B cell (primary cell): ENCODE measurements at regions not wholly inside any gene's neighbourhood (a gene's known extent, or its start where the extent isn't known, plus 50 kb on each side); places are given as distances from the start of the nearest gene placed in this dataset.

ENCODE experiments used
- ATAC-seq: fragments of 200-7000 bp; cut with Tn5 transposase; one replicate; pipeline ENCODE4 v1.10.0; 2021; ENCODE audit warnings: low read depth, mild to moderate bottlenecking, moderate number of reproducible peaks, moderate library complexity
- CTCF ChIA-PET: fragments of 350-600 bp; sonication (Branson Sonifier 250); formaldehyde crosslinking; loops from one replicate; lab custom pipeline; 2021; ENCODE audit warnings: antibody characterized with exemption, inconsistent platforms; lab: Charles Lee
- POLR2A ChIA-PET: fragments of 350-600 bp; sonication (Branson Sonifier 250); formaldehyde crosslinking; loops from one replicate; lab custom pipeline; 2021; ENCODE audit warnings: antibody characterized with exemption; lab: Charles Lee
- DNase-seq: peaks from one replicate; pipeline ENCODE4 v3.0.0; 2013
- H2AFZ ChIP-seq: 2 replicates; pipeline ENCODE4 v1.6.1; 2012; ENCODE audit warnings: mild to moderate bottlenecking, low read depth, low read length; ENCODE audit not compliant: insufficient read depth, poor library complexity, severe bottlenecking
- H3K27ac ChIP-seq, 2 donors: 1 replicate in 1 of 2; 2 replicates in 1 of 2; pipeline ENCODE4 v1.5.1; 2012 to 2013; ENCODE audit warnings: low read length in 2 of 2, mild to moderate bottlenecking in 2 of 2, moderate library complexity in 1 of 2
- H3K27me3 ChIP-seq, 4 experiments: fragments of 200-600 bp in 1 of 4; sonication (generic) in 1 of 4; replicated peaks in 1 of 4; 1 replicate in 2 of 4; 2 replicates in 2 of 4; pipeline versions ENCODE4 v1.6.1 to v1.7.0; 2013 to 2016; ENCODE audit warnings: low read length in 3 of 4, mild to moderate bottlenecking in 2 of 4, mixed read lengths in 1 of 4, moderate library complexity in 1 of 4; ENCODE audit not compliant: insufficient read depth in 4 of 4, control insufficient read depth in 3 of 4; ENCODE audit errors: control extremely low read depth in 1 of 4
- H3K36me3 ChIP-seq, 2 experiments: replicated peaks in 1 of 2; 1 replicate in 1 of 2; 2 replicates in 1 of 2; pipeline versions ENCODE4 v1.6.1 to v1.7.1; 2013; ENCODE audit warnings: low read length in 1 of 2; ENCODE audit not compliant: insufficient read depth in 2 of 2, control insufficient read depth in 1 of 2; ENCODE audit errors: control extremely low read depth in 1 of 2, extremely low read depth in 1 of 2
- H3K4me1 ChIP-seq, 2 donors: fragments of 200-600 bp in 1 of 2; sonication (generic) in 1 of 2; 1 replicate in 1 of 2; 2 replicates in 1 of 2; pipeline versions ENCODE4 v1.5.1 to v1.6.1; 2013 to 2017; ENCODE audit warnings: low read length in 2 of 2; ENCODE audit not compliant: control insufficient read depth in 2 of 2, insufficient read depth in 2 of 2
- H3K4me2 ChIP-seq: replicated peaks from 2 replicates; pipeline ENCODE3; 2012; ENCODE audit warnings: mild to moderate bottlenecking, low read depth, low read length; ENCODE audit not compliant: poor library complexity, severe bottlenecking
- H3K4me3 ChIP-seq, 5 experiments: fragments of 200-600 bp in 1 of 5; sonication (generic) in 1 of 5; 1 replicate in 3 of 5; 2 replicates in 2 of 5; pipeline versions ENCODE4 v1.5.1 to v1.7.0; 2011 to 2016; ENCODE audit warnings: low read length in 4 of 5, mild to moderate bottlenecking in 4 of 5, low read depth in 2 of 5, control low read depth in 1 of 5, moderate library complexity in 1 of 5; ENCODE audit not compliant: insufficient read depth in 1 of 5; ENCODE audit errors: control extremely low read depth in 1 of 5, extremely low read depth in 1 of 5
- H3K79me2 ChIP-seq: fragments of 200-600 bp; sonication (generic); one replicate; pipeline ENCODE4 v1.6.0; 2016; ENCODE audit warnings: low read length; ENCODE audit not compliant: control insufficient read depth, insufficient read depth
- H3K9ac ChIP-seq: fragments of 200-600 bp; sonication (generic); 2 replicates; pipeline ENCODE4 v1.6.1; 2017; ENCODE audit warnings: mild to moderate bottlenecking, low read length, moderate library complexity
- H3K9me3 ChIP-seq, 3 donors: one replicate each; pipeline versions ENCODE4 v1.6.1 to v1.7.1; 2013; ENCODE audit warnings: low read length in 2 of 3; ENCODE audit not compliant: control insufficient read depth in 2 of 3, insufficient read depth in 1 of 3; ENCODE audit errors: control extremely low read depth in 1 of 3
- H4K20me1 ChIP-seq: 2 replicates; pipeline ENCODE4 v1.6.0; 2012; ENCODE audit warnings: mild to moderate bottlenecking, low read length; ENCODE audit not compliant: insufficient read depth, control insufficient read depth, poor library complexity, severe bottlenecking
- H3K27ac Mint-ChIP-seq: one replicate; pipeline ENCODE4 v1.8.0; 2021; ENCODE audit warnings: mixed read lengths
- H3K27me3 Mint-ChIP-seq: one replicate; pipeline ENCODE4 v1.8.0; 2021; ENCODE audit warnings: mixed read lengths
- H3K4me1 Mint-ChIP-seq: one replicate; pipeline ENCODE4 v1.8.0; 2021; ENCODE audit warnings: mixed read lengths
- H3K4me3 Mint-ChIP-seq: one replicate; pipeline ENCODE4 v1.8.0; 2021; ENCODE audit warnings: mixed read lengths
- H3K9me3 Mint-ChIP-seq: one replicate; pipeline ENCODE4 v1.8.0; 2022; ENCODE audit warnings: mixed read lengths; ENCODE audit not compliant: insufficient read depth
- CTCF ChIP-seq: fragments of 200-600 bp; IDR thresholded peaks from one replicate; pipeline ENCODE4 v1.8.0; 2022; ENCODE audit warnings: antibody characterized with exemption, mild to moderate bottlenecking
- EZH2 ChIP-seq: IDR thresholded peaks from 2 replicates; pipeline ENCODE4 v1.6.1; 2012; ENCODE audit warnings: borderline replicate concordance, low read depth, mild to moderate bottlenecking, moderate library complexity, low read length; ENCODE audit not compliant: insufficient read depth, poor library complexity, severe bottlenecking
- WGBS: methylation state at CpG from one replicate; pipeline ENCODE4 v1.1.5; 2013; ENCODE audit warnings: missing lambda C conversion rate; ENCODE audit not compliant: insufficient coverage; 5-methylcytosine and 5-hydroxymethylcytosine counted together
- intact Hi-C: fragments of 100-400 bp; cut with micrococcal nuclease; formaldehyde crosslinking; loops from one replicate; pipeline ENCODE4 v1.10.0; 2022

- intact Hi-C loops, result no loop called here
Measured at GRCh38 chr5:112061666-112062065, 304.7 kb upstream of the NREP start.

GRCh38 chr5:112059579-112060135 is 302.7 kb upstream of the NREP start:
- POLR2A ChIA-PET, result no interaction called here
- Histone ChIP-seq H3K4me2 (no peak overlapping the region), H3K9me3 (peaks cover 0 to 4% (median 2%) of the 10 kb centered on the region in 3 donors), H3K4me3 (no peak overlapping the region), H3K27me3 (peaks cover 0 to 4% (median 0%) of the 10 kb centered on the region in 4 experiments), H3K4me1 (no peaks in the 10 kb centered on the region), H3K9ac (no peak overlapping the region), H3K79me2 (no peaks in the 10 kb centered on the region), H2AFZ (no peak overlapping the region), H3K27ac (no peak overlapping the region), H3K36me3 (no peaks in the 10 kb centered on the region), H4K20me1 (no peaks in the 10 kb centered on the region)
- TF ChIP-seq EZH2 (no peak), CTCF (no peak)
- peaks cover 6% of the 10 kb centered on the region for H3K9me3 Mint-ChIP-seq
- ATAC-seq (no peak), DNase-seq (no peak)
- intact Hi-C loops, result no loop called here
- WGBS, result no CpG with 5 or more reads among the region's 3 CpGs
- no peak overlapping the region for H3K27ac Mint-ChIP-seq
- H3K27me3 Mint-ChIP-seq, result no peaks in the 10 kb centered on the region
- H3K4me3 Mint-ChIP-seq, result no peak overlapping the region
- H3K4me1 Mint-ChIP-seq, result no peaks in the 10 kb centered on the region
- CTCF ChIA-PET, result no interaction called here

More at GRCh38 chr5:112061666-112062065, 304.7 kb upstream of the NREP start:
- no peaks in the 10 kb centered on the region for H3K79me2 ChIP-seq
- H3K27ac Mint-ChIP-seq, result no peak overlapping the region
- ATAC-seq, result no peak
- no CpG with 5 or more reads among the region's 1 CpG for WGBS
- H3K4me2 ChIP-seq, result no peak overlapping the region
- H3K9ac ChIP-seq, result no peak overlapping the region
- CTCF ChIA-PET, result no interaction called here
- H3K27me3 Mint-ChIP-seq, result no peaks in the 10 kb centered on the region
- no peaks in the 10 kb centered on the region for H3K36me3 ChIP-seq
- POLR2A ChIA-PET, result no interaction called here
- no peaks in the 10 kb centered on the region for H3K4me1 Mint-ChIP-seq
- H3K4me3 ChIP-seq, result no peak overlapping the region
- no peaks in the 10 kb centered on the region for H4K20me1 ChIP-seq
- no peaks in the 10 kb centered on the region for H3K9me3 Mint-ChIP-seq
- DNase-seq, result no peak
- TF ChIP-seq CTCF (no peak), EZH2 (no peak)
- no peaks in the 10 kb centered on the region for H3K9me3 ChIP-seq
- no peak overlapping the region for H3K4me3 Mint-ChIP-seq
- no peaks in the 10 kb centered on the region for H3K4me1 ChIP-seq
- no peak overlapping the region for H3K27ac ChIP-seq
- no peak overlapping the region for H2AFZ ChIP-seq
- H3K27me3 ChIP-seq, result no peaks in the 10 kb centered on the region
